OCI-LY7 (cell line): ENCODE measurements at regions not wholly inside any gene's neighbourhood (a gene's known extent, or its start where the extent isn't known, plus 50 kb on each side); places are given as distances from the start of the nearest gene placed in this dataset.

Source experiments
- CTCF ChIP-seq: fragments of 200-600 bp; sonication (generic); conservative IDR thresholded peaks from 2 replicates; pipeline ENCODE4 v1.5.1; 2014; ENCODE audit warnings: mild to moderate bottlenecking, antibody characterized with exemption, low read length, moderate library complexity, mixed read lengths
- EZH2phosphoT487 ChIP-seq: fragments of 200-600 bp; sonication (generic); IDR thresholded peaks from 2 replicates; pipeline ENCODE4 v1.6.1; 2018; ENCODE audit warnings: low read depth, borderline replicate concordance, mild to moderate bottlenecking, mixed run types, antibody characterized with exemption, low read length, moderate library complexity, mixed read lengths

- TF ChIP-seq CTCF: no peak
- no peak for TF ChIP-seq EZH2phosphoT487
Measured at GRCh38 chr11:110522471-110522870, 92.7 kb downstream of the FDX1 start.
